ENCODE measurements at regions not wholly inside any gene's neighbourhood (a gene's known extent, or its start where the extent isn't known, plus 50 kb on each side); places are given as distances from the start of the nearest gene placed in this dataset.
A peak's percentile ranks its signal among the peaks of the same experiment; 100 is the strongest.

DNA sequence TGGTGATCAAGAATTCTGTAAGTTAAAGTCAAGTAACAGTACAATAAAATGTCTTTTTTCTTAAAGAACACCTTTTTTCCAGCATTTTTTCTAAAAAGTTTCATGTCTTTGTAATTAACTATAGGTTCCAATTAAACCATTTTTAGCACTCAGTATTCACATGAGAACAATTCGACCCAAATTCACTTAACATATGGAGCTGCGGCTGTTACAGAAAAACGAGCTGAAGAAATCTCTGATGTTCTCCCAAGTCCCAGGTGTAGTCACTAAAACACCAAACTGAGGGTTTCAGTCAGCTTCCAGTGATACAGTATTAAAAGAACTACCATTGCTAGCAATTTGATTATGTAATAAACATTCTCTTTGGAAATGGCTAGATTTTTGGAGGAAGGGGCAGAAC, 117.6 kb downstream of the TNFSF13B start:
- H3K4me3 ChIP-seq (ENCODE audit: insufficient read depth, low read depth, low read length): no peak overlapping the region
- no peaks in the 10 kb centered on the region for H3K27me3 ChIP-seq (ENCODE audit: control insufficient read depth, insufficient read depth, low read length, poor library complexity, severe bottlenecking)
- WGBS, 2 experiments: 94 to 95% methylated on average over 3 of the region's 3 CpGs
- H3K36me3 ChIP-seq (ENCODE audit: control insufficient read depth, insufficient read depth, low read length): no peaks in the 10 kb centered on the region
- no peaks in the 10 kb centered on the region for H3K9me3 ChIP-seq (ENCODE audit: control insufficient read depth, low read length)
- H3K27ac ChIP-seq (ENCODE audit: insufficient read depth, low read depth, low read length, poor library complexity, severe bottlenecking): no peak overlapping the region
- H3K4me1 ChIP-seq (ENCODE audit: control insufficient read depth, insufficient read depth, low read length): no peaks in the 10 kb centered on the region

DNA sequence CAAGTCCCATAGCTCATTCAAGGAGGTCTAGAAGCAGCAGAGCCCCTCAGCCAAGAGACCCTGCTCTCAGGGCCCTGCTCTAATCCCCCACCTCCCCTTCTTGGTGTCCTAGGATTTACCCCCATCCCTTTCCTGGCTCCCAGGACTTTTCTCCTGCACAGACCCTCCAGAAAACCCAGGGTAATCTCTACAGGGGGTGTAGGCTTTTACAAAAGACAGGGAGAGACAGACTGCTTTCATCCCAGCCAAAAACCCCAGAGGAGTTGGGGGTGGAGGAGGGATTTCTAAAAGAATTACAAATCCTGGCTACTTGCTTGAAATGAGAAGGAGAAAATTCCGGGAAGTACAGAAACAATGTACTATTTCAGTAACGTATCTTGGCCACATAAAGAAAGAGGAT, 133.3 kb downstream of the TNFSF13B start:
- Histone ChIP-seq H3K27me3 (ENCODE audit: control insufficient read depth, insufficient read depth, low read length, poor library complexity, severe bottlenecking) (no peaks in the 10 kb centered on the region), H3K4me1 (ENCODE audit: control insufficient read depth, insufficient read depth, low read length) (peaks cover 5% of the 10 kb centered on the region), H3K9me3 (ENCODE audit: control insufficient read depth, low read length) (no peaks in the 10 kb centered on the region), H3K27ac (ENCODE audit: insufficient read depth, low read depth, low read length, poor library complexity, severe bottlenecking) (peak overlapping the region; percentile 6), H3K36me3 (ENCODE audit: control insufficient read depth, insufficient read depth, low read length) (no peaks in the 10 kb centered on the region), H3K4me3 (ENCODE audit: insufficient read depth, low read depth, low read length) (no peak overlapping the region)
- WGBS, 2 experiments: 62% methylated on average over 2 of the region's 2 CpGs

DNA sequence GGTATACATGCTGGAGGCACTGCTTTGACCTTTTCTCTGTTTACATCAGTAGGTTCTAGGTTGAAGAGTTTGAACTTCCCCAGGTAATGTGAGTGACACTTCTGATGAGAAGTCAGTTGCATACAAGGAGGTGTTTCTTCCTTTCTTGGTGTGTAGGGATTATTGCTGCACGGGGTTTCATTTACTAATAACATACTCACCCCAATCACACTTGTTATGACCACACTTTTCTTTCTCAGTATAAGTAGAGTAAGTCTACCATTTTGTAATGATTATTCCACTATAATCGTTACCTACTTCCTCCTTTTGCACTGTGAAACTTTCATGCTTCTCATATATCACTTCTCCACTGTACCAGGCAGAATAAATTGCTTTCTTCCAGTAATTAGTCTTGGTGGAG, 138.0 kb downstream of the TNFSF13B start:
- WGBS, 2 experiments: 100% methylated on average over 1 of the region's 2 CpGs; no CpG with 5 or more reads in 1 of the 2 experiments
- Histone ChIP-seq H3K9me3 (ENCODE audit: control insufficient read depth, low read length) (no peaks in the 10 kb centered on the region), H3K36me3 (ENCODE audit: control insufficient read depth, insufficient read depth, low read length) (no peaks in the 10 kb centered on the region), H3K27me3 (ENCODE audit: control insufficient read depth, insufficient read depth, low read length, poor library complexity, severe bottlenecking) (no peaks in the 10 kb centered on the region), H3K4me1 (ENCODE audit: control insufficient read depth, insufficient read depth, low read length) (peaks cover 5% of the 10 kb centered on the region), H3K4me3 (ENCODE audit: insufficient read depth, low read depth, low read length) (no peak overlapping the region), H3K27ac (ENCODE audit: insufficient read depth, low read depth, low read length, poor library complexity, severe bottlenecking) (no peak overlapping the region)

DNA sequence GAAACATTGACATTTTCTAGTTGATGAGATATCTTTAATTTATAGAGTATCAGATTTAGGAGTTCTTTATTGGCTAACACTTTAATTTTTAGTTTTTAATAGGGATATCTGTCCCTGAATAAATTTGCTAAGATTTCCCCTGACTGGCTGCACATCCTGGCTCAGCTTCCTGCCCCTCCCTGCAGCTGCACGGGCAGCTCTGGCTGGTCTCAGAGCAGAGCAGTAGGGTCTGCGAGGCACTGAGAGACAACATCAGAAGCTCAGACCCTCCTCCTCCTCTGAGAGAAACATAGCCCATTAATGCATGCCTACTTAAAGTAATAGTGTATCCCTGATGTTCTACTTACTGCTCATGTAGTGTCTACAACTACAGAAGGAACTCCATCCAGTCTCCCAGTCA, 139.2 kb downstream of the TNFSF13B start:
- 51 to 66% methylated on average over 2 of the region's 2 CpGs for WGBS, 2 experiments

DNA sequence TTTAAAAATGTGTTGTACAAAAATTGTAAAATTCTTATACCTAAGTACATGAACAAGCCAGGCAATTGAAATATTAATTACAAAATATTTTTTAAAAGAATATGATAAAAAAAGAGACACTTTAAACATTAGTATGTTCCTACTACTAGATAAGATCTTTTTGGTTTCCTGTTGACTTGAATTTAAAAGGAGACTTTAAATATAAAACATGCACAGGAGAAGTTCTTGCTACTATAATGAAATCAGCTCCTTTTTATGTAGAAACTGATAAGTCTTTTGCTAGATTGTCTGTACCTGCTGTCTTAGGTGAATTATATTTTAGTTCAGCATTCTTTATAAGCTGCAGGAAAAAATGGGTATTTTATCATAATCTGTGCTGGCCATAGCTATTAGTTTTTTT, 140.2 kb downstream of the TNFSF13B start:
- H3K4me1 ChIP-seq (ENCODE audit: control insufficient read depth, insufficient read depth, low read length): no peaks in the 10 kb centered on the region
- no peaks in the 10 kb centered on the region for H3K9me3 ChIP-seq (ENCODE audit: control insufficient read depth, low read length)
- no peaks in the 10 kb centered on the region for H3K36me3 ChIP-seq (ENCODE audit: control insufficient read depth, insufficient read depth, low read length)
- H3K27me3 ChIP-seq (ENCODE audit: control insufficient read depth, insufficient read depth, low read length, poor library complexity, severe bottlenecking): no peaks in the 10 kb centered on the region
- H3K27ac ChIP-seq (ENCODE audit: insufficient read depth, low read depth, low read length, poor library complexity, severe bottlenecking): no peak overlapping the region
- no peak overlapping the region for H3K4me3 ChIP-seq (ENCODE audit: insufficient read depth, low read depth, low read length)

More for the DNA sequence above, 139.2 kb downstream of the TNFSF13B start:
- no peaks in the 10 kb centered on the region for H3K9me3 ChIP-seq (ENCODE audit: control insufficient read depth, low read length)
- H3K27ac ChIP-seq (ENCODE audit: insufficient read depth, low read depth, low read length, poor library complexity, severe bottlenecking): no peak overlapping the region
- H3K4me1 ChIP-seq (ENCODE audit: control insufficient read depth, insufficient read depth, low read length): no peaks in the 10 kb centered on the region
- no peak overlapping the region for H3K4me3 ChIP-seq (ENCODE audit: insufficient read depth, low read depth, low read length)
- no peaks in the 10 kb centered on the region for H3K36me3 ChIP-seq (ENCODE audit: control insufficient read depth, insufficient read depth, low read length)
- H3K27me3 ChIP-seq (ENCODE audit: control insufficient read depth, insufficient read depth, low read length, poor library complexity, severe bottlenecking): no peaks in the 10 kb centered on the region

DNA sequence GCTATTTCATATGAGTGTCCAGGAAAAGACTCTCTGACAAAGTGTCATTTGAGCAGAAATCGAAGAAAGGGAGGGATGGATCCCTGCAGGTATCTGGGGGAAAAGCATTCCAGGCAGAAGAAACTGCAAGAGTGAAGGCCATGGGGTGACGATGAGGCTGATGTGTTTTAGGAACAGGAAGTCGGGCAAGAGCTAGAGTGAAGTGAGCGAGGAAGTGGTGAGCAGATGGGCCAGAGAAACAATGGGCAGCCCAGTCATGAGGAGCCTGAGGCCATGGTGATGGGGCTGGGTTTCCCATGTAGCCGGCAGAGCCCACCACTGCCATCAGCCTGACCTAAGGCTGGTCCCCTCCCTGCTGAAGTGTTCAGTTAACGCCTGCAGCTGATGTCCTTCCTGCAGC, 150.2 kb downstream of the TNFSF13B start:
- no peaks in the 10 kb centered on the region for H3K4me1 ChIP-seq (ENCODE audit: control insufficient read depth, insufficient read depth, low read length)
- no peaks in the 10 kb centered on the region for H3K27me3 ChIP-seq (ENCODE audit: control insufficient read depth, insufficient read depth, low read length, poor library complexity, severe bottlenecking)
- H3K36me3 ChIP-seq (ENCODE audit: control insufficient read depth, insufficient read depth, low read length): no peaks in the 10 kb centered on the region
- H3K4me3 ChIP-seq (ENCODE audit: insufficient read depth, low read depth, low read length): no peak overlapping the region
- H3K9me3 ChIP-seq (ENCODE audit: control insufficient read depth, low read length): no peaks in the 10 kb centered on the region
- 90 to 93% methylated on average over 6 of the region's 6 CpGs for WGBS, 2 experiments
- H3K27ac ChIP-seq (ENCODE audit: insufficient read depth, low read depth, low read length, poor library complexity, severe bottlenecking): no peak overlapping the region

DNA sequence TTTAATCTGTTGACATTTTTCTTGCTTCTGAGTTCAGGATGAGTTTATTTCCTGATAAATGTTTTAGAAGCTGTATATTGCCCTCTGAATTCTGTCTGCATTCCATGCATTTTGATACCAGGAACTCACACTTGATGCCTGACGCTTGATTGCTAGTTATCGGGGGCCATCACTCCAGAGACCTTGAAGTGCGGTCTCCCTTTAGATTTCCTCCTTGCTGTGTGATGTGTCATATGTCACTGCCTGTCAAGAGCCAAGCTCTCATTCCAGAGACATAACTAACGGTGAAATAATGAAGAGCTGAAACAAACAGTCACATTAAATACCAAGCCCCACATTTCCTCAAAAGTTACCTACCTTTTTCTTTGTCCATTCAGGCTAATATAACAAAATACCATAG, 155.5 kb downstream of the TNFSF13B start:
- no peak overlapping the region for H3K27ac ChIP-seq (ENCODE audit: insufficient read depth, low read depth, low read length, poor library complexity, severe bottlenecking)
- no peaks in the 10 kb centered on the region for H3K36me3 ChIP-seq (ENCODE audit: control insufficient read depth, insufficient read depth, low read length)
- no peaks in the 10 kb centered on the region for H3K9me3 ChIP-seq (ENCODE audit: control insufficient read depth, low read length)
- no peaks in the 10 kb centered on the region for H3K27me3 ChIP-seq (ENCODE audit: control insufficient read depth, insufficient read depth, low read length, poor library complexity, severe bottlenecking)
- H3K4me3 ChIP-seq (ENCODE audit: insufficient read depth, low read depth, low read length): no peak overlapping the region
- 92 to 98% methylated on average over 4 of the region's 4 CpGs for WGBS, 2 experiments
- H3K4me1 ChIP-seq (ENCODE audit: control insufficient read depth, insufficient read depth, low read length): no peaks in the 10 kb centered on the region

DNA sequence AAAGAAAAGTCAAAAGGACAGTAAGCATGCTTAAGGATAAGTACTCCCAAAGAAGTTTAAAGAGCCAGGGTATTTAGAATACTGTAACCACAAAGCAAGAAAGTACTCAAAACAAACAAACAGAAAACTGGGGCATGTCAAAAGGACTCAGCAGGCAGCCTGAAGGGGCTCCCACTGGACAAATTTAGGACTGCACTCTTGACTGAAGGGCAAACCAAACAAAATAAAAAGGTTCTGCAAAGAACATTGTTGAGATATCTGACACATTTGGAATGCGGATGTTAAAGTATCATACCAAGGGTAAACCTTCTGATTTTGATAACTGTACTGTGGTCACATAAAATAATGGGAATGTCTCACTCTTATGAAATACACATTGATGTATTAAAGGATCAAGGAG, 157.4 kb downstream of the TNFSF13B start:
- H3K27me3 ChIP-seq (ENCODE audit: control insufficient read depth, insufficient read depth, low read length, poor library complexity, severe bottlenecking): no peaks in the 10 kb centered on the region
- no peaks in the 10 kb centered on the region for H3K4me1 ChIP-seq (ENCODE audit: control insufficient read depth, insufficient read depth, low read length)
- H3K9me3 ChIP-seq (ENCODE audit: control insufficient read depth, low read length): no peaks in the 10 kb centered on the region
- WGBS, 2 experiments: 100% methylated on average over 1 of the region's 1 CpG
- no peak overlapping the region for H3K27ac ChIP-seq (ENCODE audit: insufficient read depth, low read depth, low read length, poor library complexity, severe bottlenecking)
- H3K4me3 ChIP-seq (ENCODE audit: insufficient read depth, low read depth, low read length): no peak overlapping the region
- no peaks in the 10 kb centered on the region for H3K36me3 ChIP-seq (ENCODE audit: control insufficient read depth, insufficient read depth, low read length)

DNA sequence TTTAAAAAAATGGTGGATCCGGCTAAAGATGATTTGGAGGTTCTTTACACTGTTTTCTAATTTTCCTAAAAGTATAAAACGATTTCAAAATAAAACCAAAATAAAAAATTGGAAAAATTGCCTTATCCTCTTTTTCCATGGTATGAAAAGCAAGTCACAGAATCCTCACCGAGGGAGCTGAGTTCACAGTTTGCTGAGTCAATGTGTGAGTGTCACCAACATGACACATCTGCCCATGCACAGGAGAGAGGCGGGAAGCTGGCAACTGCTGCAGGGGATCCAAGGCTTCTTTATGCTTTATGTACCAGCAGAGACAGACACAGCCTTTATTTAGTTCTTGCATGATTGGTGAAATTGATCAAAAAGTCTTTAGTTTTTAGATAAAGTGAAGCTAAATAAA, 157.8 kb downstream of the TNFSF13B start:
- Histone ChIP-seq H3K36me3 (ENCODE audit: control insufficient read depth, insufficient read depth, low read length) (no peaks in the 10 kb centered on the region), H3K4me3 (ENCODE audit: insufficient read depth, low read depth, low read length) (no peak overlapping the region), H3K27ac (ENCODE audit: insufficient read depth, low read depth, low read length, poor library complexity, severe bottlenecking) (no peak overlapping the region), H3K9me3 (ENCODE audit: control insufficient read depth, low read length) (no peaks in the 10 kb centered on the region), H3K4me1 (ENCODE audit: control insufficient read depth, insufficient read depth, low read length) (no peaks in the 10 kb centered on the region), H3K27me3 (ENCODE audit: control insufficient read depth, insufficient read depth, low read length, poor library complexity, severe bottlenecking) (no peaks in the 10 kb centered on the region)
- WGBS, 2 experiments: 70 to 84% methylated on average over 3 to 4 of the region's 4 CpGs

DNA sequence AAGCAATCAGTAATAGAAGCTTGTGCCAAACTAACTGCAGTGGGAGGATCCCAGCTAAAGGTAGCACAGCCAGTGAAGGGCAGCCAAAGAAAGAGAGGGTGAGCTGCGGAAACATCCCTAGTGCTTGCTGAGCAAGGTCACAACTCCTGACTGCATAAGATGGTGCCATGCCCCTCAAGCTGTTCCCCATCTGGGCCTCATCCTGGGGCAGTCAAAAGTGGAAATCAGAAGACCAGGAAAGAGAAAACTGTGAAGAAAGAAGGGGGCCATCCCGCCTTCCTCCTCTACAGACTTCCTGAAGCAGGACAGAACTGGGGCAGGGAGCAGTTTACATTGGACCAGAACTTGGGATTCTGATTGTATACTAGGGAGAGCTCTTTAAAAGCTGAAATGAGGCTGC, 159.2 kb downstream of the TNFSF13B start:
- H3K9me3 ChIP-seq (ENCODE audit: control insufficient read depth, low read length): no peaks in the 10 kb centered on the region
- no peak overlapping the region for H3K4me3 ChIP-seq (ENCODE audit: insufficient read depth, low read depth, low read length)
- H3K36me3 ChIP-seq (ENCODE audit: control insufficient read depth, insufficient read depth, low read length): no peaks in the 10 kb centered on the region
- H3K4me1 ChIP-seq (ENCODE audit: control insufficient read depth, insufficient read depth, low read length): no peaks in the 10 kb centered on the region
- H3K27ac ChIP-seq (ENCODE audit: insufficient read depth, low read depth, low read length, poor library complexity, severe bottlenecking): no peak overlapping the region
- H3K27me3 ChIP-seq (ENCODE audit: control insufficient read depth, insufficient read depth, low read length, poor library complexity, severe bottlenecking): no peaks in the 10 kb centered on the region
- WGBS, 2 experiments: 89 to 90% methylated on average over 2 of the region's 2 CpGs
